ENCODE measurements at regions not wholly inside any gene's neighbourhood (a gene's known extent, or its start where the extent isn't known, plus 50 kb on each side); places are given as distances from the start of the nearest gene placed in this dataset.
"Not testable (repeated sequence)": the region's sequence is repeated elsewhere in the genome, so short reads cannot be mapped to it uniquely, and the experiment has no call there.

DNA sequence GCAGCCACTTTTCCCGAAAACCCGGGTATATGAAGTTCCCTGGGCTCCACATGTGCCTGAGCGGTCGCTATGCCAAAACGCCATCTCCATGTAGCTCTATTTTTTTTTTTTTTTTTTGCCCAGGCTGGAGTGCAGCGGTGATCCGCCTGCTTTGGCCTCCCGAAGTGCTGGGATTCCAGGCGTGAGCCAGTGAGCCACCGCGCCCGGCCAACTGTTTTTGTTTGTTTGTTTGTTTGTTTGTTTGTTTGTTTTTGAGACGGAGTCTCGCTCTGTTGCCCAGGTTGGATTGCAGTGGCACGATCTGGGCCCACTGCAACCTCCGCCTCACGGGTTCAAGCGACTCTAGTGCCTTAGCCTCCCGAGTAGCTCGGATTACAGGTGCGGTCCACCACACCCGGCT, 237.5 kb upstream of the IRAK1BP1 start:
- H3K27me3 ChIP-seq (replicated peaks in 2 of 5; ENCODE audit: control insufficient read depth in 4 of 5, insufficient read depth in 5 of 5, low read length in 4 of 5): peaks cover 0 to 16% (median 10%) of the 10 kb centered on the region in 5 experiments
- CTCF ChIA-PET: interaction anchor here (1.2 kb wide), 1 partner anchor 12 kb away, joined by 3 read pairs; no protein-coding TSS in a partner anchor
- H3K9me3 ChIP-seq (ENCODE audit: control extremely low read depth in 1 of 5, control insufficient read depth in 4 of 5, insufficient read depth in 2 of 5, low read depth in 1 of 5, low read length in 4 of 5): peaks cover 0 to 3% (median 0%) of the 10 kb centered on the region in 5 experiments
- no peak overlapping the region for H3K27ac ChIP-seq (ENCODE audit: insufficient read depth in 1 of 2, low read depth in 1 of 2, low read length in 2 of 2, poor library complexity in 1 of 2, severe bottlenecking in 2 of 2)
- no peaks in the 10 kb centered on the region for H3K4me1 ChIP-seq (ENCODE audit: control extremely low read depth in 1 of 4, control insufficient read depth in 4 of 4, insufficient read depth in 4 of 4, low read length in 3 of 4)
- POLR2A ChIA-PET: no interaction called here
- no peaks in the 10 kb centered on the region for H3K36me3 ChIP-seq (ENCODE audit: control insufficient read depth in 4 of 4, insufficient read depth in 4 of 4, low read length in 3 of 4)
- no peak overlapping the region for H3K4me3 ChIP-seq (ENCODE audit: control insufficient read depth in 1 of 7, extremely low read depth in 1 of 7, insufficient read depth in 4 of 7, low read depth in 2 of 7, low read length in 6 of 7)
- DNase-seq: no peak
- WGBS (ENCODE audit: insufficient coverage): 86% methylated on average over 19 of the region's 22 CpGs

DNA sequence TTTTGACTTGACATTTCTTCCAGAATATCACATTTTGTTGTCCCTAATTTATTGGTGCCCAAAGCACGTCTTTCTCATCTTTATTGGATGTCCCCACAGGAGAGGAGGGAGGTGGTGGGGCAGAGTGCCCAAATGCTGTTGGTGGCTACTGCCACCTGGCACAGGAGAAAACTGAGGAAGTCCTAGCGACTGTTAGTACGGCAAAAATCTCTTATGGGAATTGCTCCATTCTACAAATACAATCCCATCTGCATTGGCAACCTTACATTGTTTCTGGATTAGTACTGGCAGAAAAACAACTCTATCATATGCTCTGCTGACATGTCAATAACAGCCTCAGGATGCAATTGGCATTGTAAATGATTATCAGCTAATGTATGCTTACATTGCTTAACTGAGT, 235.4 kb upstream of the IRAK1BP1 start:
- Histone ChIP-seq H3K4me1 (ENCODE audit: control extremely low read depth in 1 of 4, control insufficient read depth in 4 of 4, insufficient read depth in 4 of 4, low read length in 3 of 4) (no peaks in the 10 kb centered on the region), H3K36me3 (ENCODE audit: control insufficient read depth in 4 of 4, insufficient read depth in 4 of 4, low read length in 3 of 4) (no peaks in the 10 kb centered on the region), H3K9me3 (ENCODE audit: control extremely low read depth in 1 of 5, control insufficient read depth in 4 of 5, insufficient read depth in 2 of 5, low read depth in 1 of 5, low read length in 4 of 5) (peaks cover 0 to 3% (median 0%) of the 10 kb centered on the region in 5 experiments), H3K27me3 (replicated peaks in 2 of 5; ENCODE audit: control insufficient read depth in 4 of 5, insufficient read depth in 5 of 5, low read length in 4 of 5) (peaks cover 0 to 16% (median 10%) of the 10 kb centered on the region in 5 experiments), H3K27ac (ENCODE audit: insufficient read depth in 1 of 2, low read depth in 1 of 2, low read length in 2 of 2, poor library complexity in 1 of 2, severe bottlenecking in 2 of 2) (no peak overlapping the region), H3K4me3 (ENCODE audit: control insufficient read depth in 1 of 7, extremely low read depth in 1 of 7, insufficient read depth in 4 of 7, low read depth in 2 of 7, low read length in 6 of 7) (no peak overlapping the region)
- CTCF ChIA-PET: no interaction called here
- POLR2A ChIA-PET: no interaction called here
- 72% methylated on average over 3 of the region's 3 CpGs for WGBS (ENCODE audit: insufficient coverage)
- no peak for DNase-seq

DNA sequence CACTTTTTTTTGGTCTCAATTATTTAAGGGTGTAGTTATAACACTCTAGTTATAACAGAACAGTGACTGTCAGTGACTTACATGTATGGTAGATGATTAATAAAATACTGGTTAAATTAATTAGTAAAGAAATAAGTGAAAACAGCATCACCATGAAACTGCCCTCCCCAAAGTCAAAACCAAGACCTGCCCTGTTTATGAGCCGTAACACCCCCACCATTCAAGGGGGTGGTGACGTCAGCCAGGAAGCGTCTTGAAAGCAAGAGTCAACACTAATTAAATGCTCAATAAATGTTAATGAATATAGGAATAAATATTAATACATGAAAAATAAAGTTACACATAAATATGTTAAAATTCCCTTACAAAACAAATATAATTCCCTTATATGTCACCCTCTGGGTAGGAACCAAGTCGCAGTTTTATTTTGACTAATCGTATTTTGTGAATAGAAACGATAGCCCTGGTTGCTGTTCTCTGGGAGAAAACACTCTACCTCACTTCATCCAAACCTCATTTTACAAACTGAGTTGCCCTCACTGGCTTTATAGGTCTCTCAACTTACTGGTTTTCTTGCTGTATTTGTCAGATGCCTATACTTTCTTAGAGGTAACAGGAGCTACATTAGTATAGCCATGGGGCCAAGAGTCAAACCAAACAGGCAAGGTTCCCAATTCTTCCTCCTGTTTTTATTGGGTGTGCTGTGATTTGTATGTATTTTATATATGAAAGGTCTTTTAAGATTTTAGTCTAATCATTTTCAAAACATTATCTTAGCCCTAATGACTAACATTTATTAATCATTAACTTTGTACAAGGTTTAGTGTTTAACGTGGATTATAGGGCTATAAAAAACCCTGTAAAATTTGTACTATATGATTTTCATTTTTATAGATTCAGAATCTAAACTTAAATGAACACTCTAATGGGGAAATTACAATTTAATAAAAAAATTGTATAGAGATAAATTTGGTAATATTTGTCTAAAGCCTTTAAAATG, 227.9 kb upstream of the IRAK1BP1 start:
- ChIA-PET POLR2A (no interaction called here), CTCF (no interaction called here)
- no peak overlapping the region for H3K27ac ChIP-seq (ENCODE audit: insufficient read depth in 1 of 2, low read depth in 1 of 2, low read length in 2 of 2, poor library complexity in 1 of 2, severe bottlenecking in 2 of 2)
- H3K4me3 ChIP-seq (ENCODE audit: control insufficient read depth in 1 of 7, extremely low read depth in 1 of 7, insufficient read depth in 4 of 7, low read depth in 2 of 7, low read length in 6 of 7): no peak overlapping the region
- no peaks in the 10 kb centered on the region for H3K27me3 ChIP-seq (replicated peaks in 2 of 5; ENCODE audit: control insufficient read depth in 4 of 5, insufficient read depth in 5 of 5, low read length in 4 of 5)
- no peaks in the 10 kb centered on the region for H3K36me3 ChIP-seq (ENCODE audit: control insufficient read depth in 4 of 4, insufficient read depth in 4 of 4, low read length in 3 of 4)
- peaks cover 0 to 4% (median 0%) of the 10 kb centered on the region in 5 experiments for H3K9me3 ChIP-seq (ENCODE audit: control extremely low read depth in 1 of 5, control insufficient read depth in 4 of 5, insufficient read depth in 2 of 5, low read depth in 1 of 5, low read length in 4 of 5)
- WGBS (ENCODE audit: insufficient coverage): 78% methylated on average over 3 of the region's 7 CpGs
- no peaks in the 10 kb centered on the region for H3K4me1 ChIP-seq (ENCODE audit: control extremely low read depth in 1 of 4, control insufficient read depth in 4 of 4, insufficient read depth in 4 of 4, low read length in 3 of 4)
- no peak for DNase-seq

DNA sequence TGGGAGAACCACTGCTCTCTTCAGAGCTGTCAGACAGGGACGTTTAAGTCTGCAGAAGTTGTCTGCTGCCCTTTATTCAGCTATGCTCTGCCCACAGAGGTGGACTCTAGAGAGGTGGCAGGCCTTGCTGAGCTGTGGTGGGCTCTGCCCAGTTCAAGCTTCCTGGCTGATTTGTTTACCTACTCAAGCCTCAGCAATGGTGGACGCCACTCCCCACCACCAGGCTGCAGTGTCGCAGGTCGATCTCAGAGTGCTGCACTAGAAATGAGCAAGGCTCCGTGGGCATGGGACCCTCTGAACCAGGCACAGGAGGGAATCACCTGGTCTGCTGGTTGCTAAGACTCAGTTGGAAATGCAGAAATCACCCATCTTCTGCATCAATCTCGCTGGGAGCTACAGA, 223.4 kb upstream of the IRAK1BP1 start:
- CTCF ChIA-PET: not testable (repeated sequence)
- 88% methylated on average over 5 of the region's 6 CpGs for WGBS (ENCODE audit: insufficient coverage)

DNA sequence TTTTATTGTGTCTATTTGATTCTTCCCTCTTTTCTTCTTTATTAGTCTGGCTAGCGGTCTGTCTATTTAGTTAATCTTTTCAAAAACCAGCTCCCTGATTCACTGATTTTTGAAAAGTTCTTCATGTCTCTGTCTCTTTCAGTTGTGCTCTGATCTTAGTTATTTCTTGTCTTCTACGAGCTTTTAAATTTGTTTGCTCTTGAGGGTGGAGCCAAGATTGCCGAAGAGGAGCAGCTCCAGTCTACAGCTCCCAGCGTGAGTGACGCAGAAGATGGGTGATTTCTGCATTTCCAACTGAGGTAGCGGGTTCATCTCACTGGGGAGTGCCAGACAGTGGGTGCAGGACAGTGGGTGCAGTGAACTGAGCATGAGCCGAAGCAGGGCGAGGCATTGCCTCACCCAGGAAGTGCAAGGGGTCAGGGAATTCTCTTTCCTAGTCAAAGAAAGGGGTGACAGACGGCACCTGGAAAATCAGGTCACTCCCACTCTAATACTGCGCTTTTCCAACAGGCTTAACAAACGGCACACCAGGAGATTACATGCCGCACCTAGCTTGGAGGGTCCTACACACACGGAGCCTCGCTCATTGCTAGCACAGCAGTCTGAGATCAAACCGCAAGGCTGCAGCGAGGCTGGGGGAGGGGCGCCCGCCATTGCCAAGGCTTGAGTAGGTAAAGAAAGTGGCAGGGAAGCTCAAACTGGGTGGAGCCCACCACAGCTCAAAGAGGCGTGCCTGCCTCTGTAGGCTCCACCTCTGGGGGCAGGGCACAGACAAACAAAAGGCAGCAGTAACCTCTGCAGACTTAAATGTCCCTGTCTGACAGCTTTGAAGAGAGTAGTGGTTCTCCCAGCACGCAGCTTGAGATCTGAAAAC, 220.6 kb upstream of the IRAK1BP1 start:
- WGBS (ENCODE audit: insufficient coverage): 83% methylated on average over 11 of the region's 20 CpGs
- H3K36me3 ChIP-seq (ENCODE audit: control insufficient read depth in 4 of 4, insufficient read depth in 4 of 4, low read length in 3 of 4); H3K27me3 ChIP-seq (replicated peaks in 2 of 5; ENCODE audit: control insufficient read depth in 4 of 5, insufficient read depth in 5 of 5, low read length in 4 of 5); H3K4me3 ChIP-seq (ENCODE audit: control insufficient read depth in 1 of 7, extremely low read depth in 1 of 7, insufficient read depth in 4 of 7, low read depth in 2 of 7, low read length in 6 of 7); CTCF ChIA-PET; POLR2A ChIA-PET; H3K9me3 ChIP-seq (ENCODE audit: control extremely low read depth in 1 of 5, control insufficient read depth in 4 of 5, insufficient read depth in 2 of 5, low read depth in 1 of 5, low read length in 4 of 5); H3K4me1 ChIP-seq (ENCODE audit: control extremely low read depth in 1 of 4, control insufficient read depth in 4 of 4, insufficient read depth in 4 of 4, low read length in 3 of 4); H3K27ac ChIP-seq (ENCODE audit: insufficient read depth in 1 of 2, low read depth in 1 of 2, low read length in 2 of 2, poor library complexity in 1 of 2, severe bottlenecking in 2 of 2); DNase-seq: not testable (repeated sequence)

More for the DNA sequence above, 223.4 kb upstream of the IRAK1BP1 start:
- H3K36me3 ChIP-seq (ENCODE audit: control insufficient read depth in 4 of 4, insufficient read depth in 4 of 4, low read length in 3 of 4); H3K4me1 ChIP-seq (ENCODE audit: control extremely low read depth in 1 of 4, control insufficient read depth in 4 of 4, insufficient read depth in 4 of 4, low read length in 3 of 4); H3K27ac ChIP-seq (ENCODE audit: insufficient read depth in 1 of 2, low read depth in 1 of 2, low read length in 2 of 2, poor library complexity in 1 of 2, severe bottlenecking in 2 of 2); H3K27me3 ChIP-seq (replicated peaks in 2 of 5; ENCODE audit: control insufficient read depth in 4 of 5, insufficient read depth in 5 of 5, low read length in 4 of 5); H3K9me3 ChIP-seq (ENCODE audit: control extremely low read depth in 1 of 5, control insufficient read depth in 4 of 5, insufficient read depth in 2 of 5, low read depth in 1 of 5, low read length in 4 of 5); H3K4me3 ChIP-seq (ENCODE audit: control insufficient read depth in 1 of 7, extremely low read depth in 1 of 7, insufficient read depth in 4 of 7, low read depth in 2 of 7, low read length in 6 of 7); DNase-seq; POLR2A ChIA-PET: not testable (repeated sequence)

DNA sequence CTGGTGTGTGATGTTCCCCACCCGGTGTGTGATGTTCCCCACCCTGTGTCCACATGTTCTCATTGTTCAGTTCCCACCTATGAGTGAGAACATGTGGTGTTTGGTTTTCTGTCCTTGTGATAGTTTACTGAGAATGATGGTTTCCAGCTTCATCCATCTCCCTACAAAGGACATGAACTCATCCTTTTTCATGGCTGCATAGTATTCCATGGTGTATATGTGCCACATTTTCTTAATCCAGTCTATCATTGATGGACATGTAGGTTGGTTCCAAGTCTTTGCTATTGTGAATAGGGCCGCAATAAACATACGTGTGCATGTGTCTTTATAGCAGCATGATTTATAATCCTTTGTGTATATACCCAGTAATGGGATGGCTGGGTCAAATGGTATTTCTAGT, 201.5 kb upstream of the IRAK1BP1 start:
- POLR2A ChIA-PET; H3K27me3 ChIP-seq (replicated peaks in 2 of 5; ENCODE audit: control insufficient read depth in 4 of 5, insufficient read depth in 5 of 5, low read length in 4 of 5); DNase-seq; CTCF ChIA-PET; H3K4me3 ChIP-seq (ENCODE audit: control insufficient read depth in 1 of 7, extremely low read depth in 1 of 7, insufficient read depth in 4 of 7, low read depth in 2 of 7, low read length in 6 of 7); H3K9me3 ChIP-seq (ENCODE audit: control extremely low read depth in 1 of 5, control insufficient read depth in 4 of 5, insufficient read depth in 2 of 5, low read depth in 1 of 5, low read length in 4 of 5); H3K36me3 ChIP-seq (ENCODE audit: control insufficient read depth in 4 of 4, insufficient read depth in 4 of 4, low read length in 3 of 4); H3K27ac ChIP-seq (ENCODE audit: insufficient read depth in 1 of 2, low read depth in 1 of 2, low read length in 2 of 2, poor library complexity in 1 of 2, severe bottlenecking in 2 of 2); H3K4me1 ChIP-seq (ENCODE audit: control extremely low read depth in 1 of 4, control insufficient read depth in 4 of 4, insufficient read depth in 4 of 4, low read length in 3 of 4): not testable (repeated sequence)
- no CpG with 5 or more reads among the region's 3 CpGs for WGBS (ENCODE audit: insufficient coverage)

DNA sequence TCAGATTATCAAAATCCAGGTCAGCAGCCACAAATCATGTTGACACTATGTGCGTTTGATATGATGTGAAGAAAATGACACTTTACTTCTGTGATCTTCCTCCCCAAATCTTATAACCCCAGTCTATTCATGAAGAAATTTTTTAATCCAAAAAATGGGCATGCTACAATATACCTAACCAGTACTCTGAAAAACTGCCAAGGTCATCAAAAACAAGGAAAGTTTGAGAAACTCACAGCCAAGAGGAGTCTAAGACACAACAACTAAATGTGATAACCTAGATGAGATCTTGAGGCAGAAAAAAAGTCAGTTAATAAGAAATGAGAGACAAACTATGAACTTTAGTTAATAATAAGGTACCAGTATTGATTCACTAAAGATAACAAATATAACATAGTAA, 200.6 kb upstream of the IRAK1BP1 start:
- ChIA-PET POLR2A (no interaction called here), CTCF (no interaction called here)
- WGBS (ENCODE audit: insufficient coverage): no CpG with 5 or more reads among the region's 1 CpG
- DNase-seq: no peak
- Histone ChIP-seq H3K27me3 (replicated peaks in 2 of 5; ENCODE audit: control insufficient read depth in 4 of 5, insufficient read depth in 5 of 5, low read length in 4 of 5) (no peaks in the 10 kb centered on the region), H3K4me1 (ENCODE audit: control extremely low read depth in 1 of 4, control insufficient read depth in 4 of 4, insufficient read depth in 4 of 4, low read length in 3 of 4) (no peaks in the 10 kb centered on the region), H3K36me3 (ENCODE audit: control insufficient read depth in 4 of 4, insufficient read depth in 4 of 4, low read length in 3 of 4) (no peaks in the 10 kb centered on the region), H3K4me3 (ENCODE audit: control insufficient read depth in 1 of 7, extremely low read depth in 1 of 7, insufficient read depth in 4 of 7, low read depth in 2 of 7, low read length in 6 of 7) (no peak overlapping the region), H3K9me3 (ENCODE audit: control extremely low read depth in 1 of 5, control insufficient read depth in 4 of 5, insufficient read depth in 2 of 5, low read depth in 1 of 5, low read length in 4 of 5) (no peaks in the 10 kb centered on the region), H3K27ac (ENCODE audit: insufficient read depth in 1 of 2, low read depth in 1 of 2, low read length in 2 of 2, poor library complexity in 1 of 2, severe bottlenecking in 2 of 2) (no peak overlapping the region)

Measured in common myeloid progenitor, CD34-positive (primary cell).